PC-3 (cell line): ENCODE measurements at regions not wholly inside any gene's neighbourhood (a gene's known extent, or its start where the extent isn't known, plus 50 kb on each side); places are given as distances from the start of the nearest gene placed in this dataset.
"Not testable (repeated sequence)": the region's sequence is repeated elsewhere in the genome, so short reads cannot be mapped to it uniquely, and the experiment has no call there.

ENCODE experiments used
- ATAC-seq: fragments of 200-7000 bp; cut with Tn5 transposase; 2 replicates; pipeline ENCODE4 v1.9.1; 2020; ENCODE audit warnings: mild to moderate bottlenecking, moderate library complexity
- BruUV-seq: library from RNA; stranded (reverse); fragments of 400-500 nt; replicated peaks from 2 replicates; lab custom pipeline; 2021; lab: Mats Ljungman, UMichigan
- CTCF ChIA-PET: fragments of 300-600 bp; sonication (Branson Sonifier 250); formaldehyde crosslinking; loops from one replicate; lab custom pipeline; 2022; ENCODE audit warnings: antibody characterized with exemption; lab: Charles Lee
- POLR2A ChIA-PET: fragments of 300-600 bp; sonication (Branson Sonifier 250); formaldehyde crosslinking; loops from one replicate; lab custom pipeline; 2022; ENCODE audit warnings: antibody characterized with exemption; ENCODE audit not compliant: unreplicated experiment; lab: Charles Lee
- DNase-seq: peaks from one replicate; pipeline ENCODE4 v3.0.0-alpha.2; 2015
- H2AFZ ChIP-seq: fragments of 300-600 bp; sonication (generic); 2 replicates; pipeline ENCODE4 v1.6.0; 2016; ENCODE audit warnings: antibody characterized with exemption, low read length
- H3F3A ChIP-seq: fragments of 300-600 bp; sonication (generic); one replicate; pipeline ENCODE4 v1.6.0; 2017; ENCODE audit warnings: antibody characterized with exemption, low read length, control low read depth, mild to moderate bottlenecking; ENCODE audit not compliant: unreplicated experiment
- H3K27ac ChIP-seq: fragments of 300-600 bp; sonication (generic); 2 replicates; pipeline ENCODE4 v1.5.1; 2016; ENCODE audit warnings: mild to moderate bottlenecking, low read length
- H3K27me3 ChIP-seq: fragments of 300-600 bp; sonication (generic); 2 replicates; pipeline ENCODE4 v1.6.1; 2016; ENCODE audit warnings: low read length, mixed read lengths
- H3K36me3 ChIP-seq: fragments of 300-600 bp; sonication (generic); 2 replicates; pipeline ENCODE4 v1.6.1; 2016; ENCODE audit warnings: low read depth, mixed run types, low read length, mixed read lengths
- H3K4me1 ChIP-seq: fragments of 300-600 bp; sonication (generic); 2 replicates; pipeline ENCODE4 v1.5.1; 2016; ENCODE audit warnings: low read length; ENCODE audit not compliant: insufficient read depth
- H3K4me2 ChIP-seq: fragments of 300-600 bp; sonication (generic); 2 replicates; pipeline ENCODE4 v1.6.0; 2016; ENCODE audit warnings: low read length
- H3K4me3 ChIP-seq: fragments of 300-600 bp; sonication (generic); 2 replicates; pipeline ENCODE4 v1.5.1; 2016; ENCODE audit warnings: mild to moderate bottlenecking, low read length, mixed read lengths
- H3K79me2 ChIP-seq: fragments of 300-600 bp; sonication (generic); 2 replicates; pipeline ENCODE4 v1.6.1; 2017; ENCODE audit warnings: low read length, mixed read lengths
- H3K9ac ChIP-seq: fragments of 300-600 bp; sonication (generic); 2 replicates; pipeline ENCODE4 v1.6.0; 2016; ENCODE audit warnings: mild to moderate bottlenecking, low read length
- H3K9me2 ChIP-seq: fragments of 300-600 bp; sonication (generic); replicated peaks from 2 replicates; pipeline ENCODE4 v1.6.1; 2016; ENCODE audit warnings: mixed run types, low read length, mixed read lengths
- H3K9me3 ChIP-seq: fragments of 300-600 bp; sonication (generic); 2 replicates; pipeline ENCODE4 v1.6.1; 2016; ENCODE audit warnings: low read length, mixed read lengths
- H4K20me1 ChIP-seq: fragments of 300-600 bp; sonication (generic); 2 replicates; pipeline ENCODE4 v1.6.1; 2016; ENCODE audit warnings: low read length, mixed read lengths
- CTCF ChIP-seq: fragments of 300-600 bp; sonication (generic); conservative IDR thresholded peaks from 2 replicates; pipeline ENCODE4 v1.5.1; 2017; ENCODE audit warnings: antibody characterized with exemption, low read depth, mild to moderate bottlenecking, low read length
- EZH2 ChIP-seq: fragments of 300-600 bp; sonication (generic); IDR thresholded peaks from one replicate; pipeline ENCODE4 v1.6.1; 2017; ENCODE audit warnings: antibody characterized with exemption, mild to moderate bottlenecking, low read length; ENCODE audit not compliant: unreplicated experiment
- EZH2phosphoT487 ChIP-seq: fragments of 300-600 bp; sonication (generic); IDR thresholded peaks from 2 replicates; pipeline ENCODE4 v1.6.1; 2018; ENCODE audit warnings: mild to moderate bottlenecking, antibody characterized with exemption, low read length, borderline replicate concordance
- intact Hi-C: fragments of 100-400 bp; cut with micrococcal nuclease; formaldehyde crosslinking; loops from 2 replicates; pipeline ENCODE4 v1.9.0; 2023

- no peak overlapping the region for H2AFZ ChIP-seq
- TF ChIP-seq EZH2 (no peak), EZH2phosphoT487 (no peak), CTCF (no peak)
- intact Hi-C loops: no loop called here
- BruUV-seq: no TSS peak
- H3K36me3 ChIP-seq: no peaks in the 10 kb centered on the region
- H3K4me2 ChIP-seq: no peak overlapping the region
- H3K4me3 ChIP-seq: no peak overlapping the region
- no peaks in the 10 kb centered on the region for H3K79me2 ChIP-seq
- no peak overlapping the region for H3K9ac ChIP-seq
- ATAC-seq (no peak), DNase-seq (no peak)
- no peaks in the 10 kb centered on the region for H3F3A ChIP-seq
- no peaks in the 10 kb centered on the region for H3K4me1 ChIP-seq
- CTCF ChIA-PET: no interaction called here
- H3K27ac ChIP-seq: no peak overlapping the region
- POLR2A ChIA-PET: no interaction called here
- H3K27me3 ChIP-seq: no peaks in the 10 kb centered on the region
- H4K20me1 ChIP-seq: no peaks in the 10 kb centered on the region
- no peaks in the 10 kb centered on the region for H3K9me3 ChIP-seq
- no peaks in the 10 kb centered on the region for H3K9me2 ChIP-seq
These were observed 290.6 kb upstream of the ZNF337 start for GRCh38 chr20:25987073-25987927.

- CTCF ChIA-PET: no interaction called here
- no peaks in the 10 kb centered on the region for H3K27me3 ChIP-seq
- H3K4me1 ChIP-seq: no peaks in the 10 kb centered on the region
- no peak overlapping the region for H3K4me2 ChIP-seq
- H3F3A ChIP-seq: no peaks in the 10 kb centered on the region
- H2AFZ ChIP-seq: no peak overlapping the region
- no peaks in the 10 kb centered on the region for H4K20me1 ChIP-seq
- no TSS peak for BruUV-seq
- H3K9me2 ChIP-seq: no peaks in the 10 kb centered on the region
- H3K9ac ChIP-seq: no peak overlapping the region
- no peak for DNase-seq
- H3K9me3 ChIP-seq: no peaks in the 10 kb centered on the region
- TF ChIP-seq EZH2: no peak
- TF ChIP-seq CTCF: no peak
- no peak for TF ChIP-seq EZH2phosphoT487
- no peaks in the 10 kb centered on the region for H3K79me2 ChIP-seq
- no peak for ATAC-seq
- intact Hi-C loops: no loop called here
- no peak overlapping the region for H3K4me3 ChIP-seq
- H3K36me3 ChIP-seq: no peaks in the 10 kb centered on the region
- H3K27ac ChIP-seq: no peak overlapping the region
- POLR2A ChIA-PET: no interaction called here
These were observed 288.9 kb upstream of the ZNF337 start for GRCh38 chr20:25985597-25985996.

GRCh38 chr20:25984933-25985332 lies 288.3 kb upstream of the ZNF337 start:
- Histone ChIP-seq H3K9me3 (no peaks in the 10 kb centered on the region), H4K20me1 (no peaks in the 10 kb centered on the region), H3K79me2 (no peaks in the 10 kb centered on the region), H3K27ac (no peak overlapping the region), H3K36me3 (no peaks in the 10 kb centered on the region), H3K4me2 (no peak overlapping the region), H3K27me3 (no peaks in the 10 kb centered on the region), H3F3A (no peaks in the 10 kb centered on the region), H3K9ac (no peak overlapping the region), H3K4me1 (no peaks in the 10 kb centered on the region), H3K9me2 (no peaks in the 10 kb centered on the region), H3K4me3 (no peak overlapping the region), H2AFZ (no peak overlapping the region)
- intact Hi-C loops: no loop called here
- CTCF ChIA-PET: no interaction called here
- ATAC-seq: no peak
- POLR2A ChIA-PET: no interaction called here
- TF ChIP-seq EZH2phosphoT487 (no peak), EZH2 (no peak), CTCF (no peak)
- DNase-seq: no peak
- no TSS peak for BruUV-seq

GRCh38 chr20:25982701-25983100 lies 286.0 kb upstream of the ZNF337 start:
- ATAC-seq, H3F3A ChIP-seq, H3K4me1 ChIP-seq, CTCF ChIA-PET, H3K9me3 ChIP-seq, BruUV-seq, H4K20me1 ChIP-seq, DNase-seq, intact Hi-C loops, H3K79me2 ChIP-seq, H3K27ac ChIP-seq, H3K27me3 ChIP-seq, H3K9ac ChIP-seq, H3K4me2 ChIP-seq, H2AFZ ChIP-seq, H3K4me3 ChIP-seq, H3K36me3 ChIP-seq, H3K9me2 ChIP-seq: not testable (repeated sequence)
- POLR2A ChIA-PET: interaction anchor here (0.6 to 0.7 kb wide), 2 partner anchors 313 to 716 kb away, joined by 3 to 5 read pairs; no protein-coding TSS in a partner anchor
